GM12865 (cell line): ENCODE measurements at regions not wholly inside any gene's neighbourhood (a gene's known extent, or its start where the extent isn't known, plus 50 kb on each side); places are given as distances from the start of the nearest gene placed in this dataset.
A peak's percentile ranks its signal among the peaks of the same experiment; 100 is the strongest.

Source experiments
- DNase-seq: peaks from one replicate; pipeline ENCODE4 v3.0.0; 2010; ENCODE audit warnings: low read depth
- H3K4me3 ChIP-seq: 2 replicates; pipeline ENCODE4 v1.5.1; 2011; ENCODE audit warnings: mild to moderate bottlenecking, low read depth, low read length, control low read depth
- TF ChIP-seq, protein P1 (sequence below): IDR thresholded peaks from 2 replicates; pipeline ENCODE4 v1.5.1; 2011; ENCODE audit warnings: low read length, control low read depth, low read depth, inconsistent platforms; ENCODE audit not compliant: insufficient read depth; ENCODE audit errors: missing control alignments

DNA sequence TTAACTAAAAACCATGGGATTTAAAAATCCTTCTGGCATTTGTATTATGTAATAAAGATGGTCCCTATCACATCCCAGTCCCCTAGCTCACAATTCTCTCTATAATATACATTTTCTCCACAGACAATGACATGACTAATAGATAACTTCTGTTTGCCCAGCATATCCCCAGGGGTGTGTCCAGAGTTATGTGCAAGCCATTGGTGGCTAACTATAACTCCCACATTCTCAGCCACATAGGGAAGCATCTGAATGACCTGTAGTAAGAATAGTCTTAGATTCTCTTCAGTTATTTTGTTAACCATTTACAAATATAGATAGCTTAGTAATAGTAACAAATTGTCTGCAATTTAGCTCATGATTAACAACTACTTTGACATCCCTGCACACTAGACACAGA, 52.2 kb upstream of the RBSN start:
- no peak for DNase-seq
- TF ChIP-seq, protein P1, sequence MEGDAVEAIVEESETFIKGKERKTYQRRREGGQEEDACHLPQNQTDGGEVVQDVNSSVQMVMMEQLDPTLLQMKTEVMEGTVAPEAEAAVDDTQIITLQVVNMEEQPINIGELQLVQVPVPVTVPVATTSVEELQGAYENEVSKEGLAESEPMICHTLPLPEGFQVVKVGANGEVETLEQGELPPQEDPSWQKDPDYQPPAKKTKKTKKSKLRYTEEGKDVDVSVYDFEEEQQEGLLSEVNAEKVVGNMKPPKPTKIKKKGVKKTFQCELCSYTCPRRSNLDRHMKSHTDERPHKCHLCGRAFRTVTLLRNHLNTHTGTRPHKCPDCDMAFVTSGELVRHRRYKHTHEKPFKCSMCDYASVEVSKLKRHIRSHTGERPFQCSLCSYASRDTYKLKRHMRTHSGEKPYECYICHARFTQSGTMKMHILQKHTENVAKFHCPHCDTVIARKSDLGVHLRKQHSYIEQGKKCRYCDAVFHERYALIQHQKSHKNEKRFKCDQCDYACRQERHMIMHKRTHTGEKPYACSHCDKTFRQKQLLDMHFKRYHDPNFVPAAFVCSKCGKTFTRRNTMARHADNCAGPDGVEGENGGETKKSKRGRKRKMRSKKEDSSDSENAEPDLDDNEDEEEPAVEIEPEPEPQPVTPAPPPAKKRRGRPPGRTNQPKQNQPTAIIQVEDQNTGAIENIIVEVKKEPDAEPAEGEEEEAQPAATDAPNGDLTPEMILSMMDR, result no peak
- no peak overlapping the region for H3K4me3 ChIP-seq

DNA sequence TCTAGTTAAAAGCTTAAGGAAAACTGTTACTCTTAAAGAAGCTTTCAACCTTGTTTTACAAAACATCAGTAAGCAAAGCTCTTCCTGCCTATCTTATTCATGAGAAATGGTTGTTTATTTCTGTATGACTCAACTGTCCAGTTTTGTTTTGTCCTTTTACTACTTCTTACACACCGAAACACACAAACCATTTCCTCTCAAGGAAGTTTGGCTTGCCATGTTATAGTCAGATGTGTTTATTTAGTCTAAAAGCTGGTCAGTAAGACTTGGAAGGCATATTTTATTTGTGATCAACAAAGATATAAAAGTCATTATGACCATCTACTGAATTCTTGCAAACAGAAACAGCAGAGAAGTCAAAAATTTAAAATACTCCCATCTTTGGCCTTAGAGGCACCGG, 53.2 kb upstream of the RBSN start:
- peak; percentile 30 for DNase-seq
- TF ChIP-seq, protein P1, result no peak
- H3K4me3 ChIP-seq, result no peak overlapping the region

DNA sequence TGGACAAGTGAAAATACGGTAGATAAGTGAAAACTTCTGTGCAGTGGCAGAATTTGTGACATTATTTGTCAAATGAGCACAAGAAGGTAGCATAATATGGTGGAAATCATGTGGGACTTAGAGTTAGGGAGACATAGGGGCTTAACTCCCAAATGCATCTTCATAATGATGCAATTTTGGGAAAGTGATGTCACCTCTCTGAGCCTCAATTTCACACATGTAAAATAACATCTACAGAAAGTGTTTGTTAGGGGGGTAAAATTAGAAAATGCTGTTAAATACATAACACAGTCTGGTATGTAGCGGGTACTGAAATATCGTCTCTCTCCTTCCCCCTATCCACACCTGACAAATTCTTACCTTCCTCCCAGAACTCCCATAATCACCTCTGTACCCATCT, 52.9 kb upstream of the CAPN7 start:
- TF ChIP-seq, protein P1, result no peak
- DNase-seq, result no peak
- H3K4me3 ChIP-seq, result no peak overlapping the region

DNA sequence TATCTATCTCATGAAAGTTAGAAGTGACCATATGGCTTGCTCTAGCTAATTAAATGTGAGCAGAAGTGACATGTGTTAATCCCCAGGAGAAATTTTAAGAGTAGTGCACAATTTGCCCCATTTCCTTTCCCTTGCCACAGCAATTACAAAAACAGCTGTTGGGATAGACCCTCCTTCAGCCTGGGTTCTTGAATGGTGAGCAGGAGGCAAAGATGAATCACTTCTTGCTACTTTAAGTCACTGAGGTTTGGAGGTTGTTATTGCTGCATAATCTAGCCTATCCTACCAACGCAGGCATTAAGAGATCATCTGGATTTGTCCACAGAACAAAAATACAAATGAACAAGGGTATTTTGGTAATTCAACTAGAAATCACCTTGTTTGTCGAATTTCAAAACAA, 51.7 kb upstream of the CAPN7 start:
- DNase-seq, result no peak
- no peak overlapping the region for H3K4me3 ChIP-seq
- TF ChIP-seq, protein P1, result no peak

DNA sequence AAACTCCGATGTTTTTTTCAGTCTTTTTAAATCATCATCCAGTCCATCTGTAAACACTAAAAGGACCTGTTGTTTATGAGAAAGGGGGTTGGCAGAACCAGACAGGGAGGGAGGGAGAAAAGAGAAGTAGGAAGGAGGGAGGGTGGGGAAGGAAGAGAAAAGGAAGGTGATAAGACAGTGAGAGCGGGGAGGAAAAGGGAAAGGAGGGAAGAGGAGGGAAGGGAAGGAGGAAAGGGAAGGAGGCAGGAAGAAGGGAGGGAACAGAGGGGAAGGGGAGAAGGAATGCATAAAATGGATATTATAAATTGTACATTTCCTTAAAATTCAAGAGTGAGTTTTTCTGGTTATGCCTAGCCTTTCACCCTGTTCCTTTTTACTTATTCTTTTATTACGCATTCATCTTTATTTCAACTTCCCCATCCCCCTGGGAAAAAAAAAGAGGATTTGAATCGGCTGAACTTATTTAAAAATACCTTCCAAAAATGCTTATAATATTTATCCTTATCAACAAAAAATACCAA, 50.1 kb upstream of the CAPN7 start:
- no peak overlapping the region for H3K4me3 ChIP-seq
- TF ChIP-seq, protein P1, result no peak
- no peak for DNase-seq
